ENCODE measurements at regions not wholly inside any gene's neighbourhood (a gene's known extent, or its start where the extent isn't known, plus 50 kb on each side); places are given as distances from the start of the nearest gene placed in this dataset.

DNA sequence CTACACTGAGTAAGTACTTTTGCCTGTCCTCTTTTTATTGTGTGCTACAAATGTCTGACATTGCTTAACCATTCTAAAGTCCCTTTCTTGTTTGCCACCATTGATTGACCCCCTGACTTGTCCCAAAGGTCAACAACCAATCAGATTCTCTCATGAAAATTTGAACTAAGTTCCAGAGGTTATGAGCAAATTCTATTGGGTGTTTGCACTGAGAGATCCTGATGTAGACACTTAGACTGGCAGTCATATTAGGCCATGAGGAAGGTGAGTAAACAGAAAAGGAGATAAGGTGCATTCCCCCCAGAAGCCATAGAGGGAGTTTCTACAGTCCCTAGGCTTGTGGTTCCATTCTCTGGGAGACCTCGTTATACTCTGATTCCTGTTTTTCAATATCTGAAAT is 101.3 kb upstream of the E2F8 start:
- H3K4me1 Mint-ChIP-seq, result peaks cover 5 to 6% (median 5%) of the 10 kb centered on the region in 3 donors
- DNase-seq (no peak), ATAC-seq (replicated peaks in 1 of 4) (no peak)
- Histone ChIP-seq H3K4me3 (ENCODE audit: control insufficient read depth in 1 of 2, extremely low read depth in 1 of 2, low read length in 1 of 2) (no peak overlapping the region), H3K27me3 (replicated peaks in 1 of 2; ENCODE audit: control insufficient read depth in 2 of 2, extremely low read depth in 1 of 2, insufficient read depth in 2 of 2, low read length in 1 of 2) (peaks cover 7 to 34% of the 10 kb centered on the region in 2 experiments), H3K36me3 (ENCODE audit: control insufficient read depth in 2 of 2, extremely low read depth in 1 of 2, insufficient read depth in 1 of 2, low read length in 1 of 2) (no peaks in the 10 kb centered on the region), H3K9me3 (no peaks in the 10 kb centered on the region), H3K27ac (ENCODE audit: low read length) (no peak overlapping the region), H3K4me1 (ENCODE audit: control insufficient read depth in 1 of 2, extremely low read depth in 1 of 2, insufficient read depth in 2 of 2, low read length in 2 of 2) (peaks cover 0 to 7% of the 10 kb centered on the region in 2 experiments)
- no peaks in the 10 kb centered on the region for H3K36me3 Mint-ChIP-seq
- WGBS (ENCODE audit: insufficient coverage), result no CpG with 5 or more reads among the region's 1 CpG
- CTCF ChIA-PET, result no interaction called here
- peaks cover 52 to 66% of the 10 kb centered on the region in 2 donors for H3K27me3 Mint-ChIP-seq
- POLR2A ChIA-PET, result no interaction called here
- no peaks in the 10 kb centered on the region for H3K9me3 Mint-ChIP-seq
- H3K27ac Mint-ChIP-seq, result no peak overlapping the region
- no peak overlapping the region for H3K4me3 Mint-ChIP-seq

DNA sequence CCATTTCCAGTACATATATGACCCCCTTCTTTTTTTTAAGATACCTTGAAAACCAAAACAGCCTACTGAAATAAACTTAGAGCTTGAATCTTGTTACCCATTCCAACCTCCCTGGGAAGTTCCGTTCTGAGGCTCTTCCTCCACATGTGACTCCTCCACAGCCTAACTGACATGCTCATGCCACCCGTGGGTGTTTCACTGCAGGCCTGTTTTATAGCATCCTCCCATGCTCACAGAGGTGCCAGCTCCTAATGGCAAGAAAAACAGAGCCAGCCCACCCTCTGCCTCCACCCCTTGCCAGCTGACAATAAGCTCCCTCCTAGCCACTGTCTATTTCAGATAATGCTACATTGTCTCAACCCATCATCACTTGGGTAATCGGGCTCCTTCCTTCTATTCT is 97.6 kb upstream of the E2F8 start:
- no peaks in the 10 kb centered on the region for H3K36me3 ChIP-seq (ENCODE audit: control insufficient read depth in 2 of 2, extremely low read depth in 1 of 2, insufficient read depth in 1 of 2, low read length in 1 of 2)
- no peak overlapping the region for H3K4me3 Mint-ChIP-seq
- ATAC-seq (replicated peaks in 1 of 4) (no peak), DNase-seq (no peak)
- H3K9me3 Mint-ChIP-seq, result no peaks in the 10 kb centered on the region
- ChIA-PET POLR2A (no interaction called here), CTCF (no interaction called here)
- no peaks in the 10 kb centered on the region for H3K9me3 ChIP-seq
- peaks cover 26 to 53% of the 10 kb centered on the region in 2 donors for H3K27me3 Mint-ChIP-seq
- no peak overlapping the region for H3K27ac ChIP-seq (ENCODE audit: low read length)
- no peak overlapping the region for H3K27ac Mint-ChIP-seq
- peaks cover 0 to 9% (median 0%) of the 10 kb centered on the region in 3 donors for H3K4me1 Mint-ChIP-seq
- peaks cover 0 to 2% of the 10 kb centered on the region in 2 experiments for H3K27me3 ChIP-seq (replicated peaks in 1 of 2; ENCODE audit: control insufficient read depth in 2 of 2, extremely low read depth in 1 of 2, insufficient read depth in 2 of 2, low read length in 1 of 2)
- H3K4me3 ChIP-seq (ENCODE audit: control insufficient read depth in 1 of 2, extremely low read depth in 1 of 2, low read length in 1 of 2), result no peak overlapping the region
- no peaks in the 10 kb centered on the region for H3K4me1 ChIP-seq (ENCODE audit: control insufficient read depth in 1 of 2, extremely low read depth in 1 of 2, insufficient read depth in 2 of 2, low read length in 2 of 2)
- 65% methylated on average over 2 of the region's 3 CpGs for WGBS (ENCODE audit: insufficient coverage)
- no peaks in the 10 kb centered on the region for H3K36me3 Mint-ChIP-seq

DNA sequence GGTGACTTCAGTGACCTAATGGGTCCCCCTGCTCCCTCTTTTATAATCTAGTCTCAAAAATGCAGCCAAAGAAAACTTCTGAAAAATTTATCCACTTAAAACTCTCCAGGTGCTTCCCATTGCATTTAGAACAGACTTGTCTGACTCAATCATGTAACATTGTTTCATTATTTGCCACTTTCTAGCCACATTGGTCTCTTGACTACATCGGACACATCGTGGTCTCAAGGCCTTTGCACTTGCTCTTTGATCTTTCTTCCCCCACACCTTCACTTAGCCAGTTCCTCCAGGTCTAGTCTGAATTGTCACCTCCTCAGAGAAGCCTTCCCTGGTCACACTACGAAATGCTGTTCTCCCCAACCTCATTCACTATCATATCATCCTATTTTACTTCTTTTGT is 97.0 kb upstream of the E2F8 start:
- POLR2A ChIA-PET, result no interaction called here
- no peak overlapping the region for H3K27ac Mint-ChIP-seq
- WGBS (ENCODE audit: insufficient coverage), result 48% methylated on average over 2 of the region's 3 CpGs

DNA sequence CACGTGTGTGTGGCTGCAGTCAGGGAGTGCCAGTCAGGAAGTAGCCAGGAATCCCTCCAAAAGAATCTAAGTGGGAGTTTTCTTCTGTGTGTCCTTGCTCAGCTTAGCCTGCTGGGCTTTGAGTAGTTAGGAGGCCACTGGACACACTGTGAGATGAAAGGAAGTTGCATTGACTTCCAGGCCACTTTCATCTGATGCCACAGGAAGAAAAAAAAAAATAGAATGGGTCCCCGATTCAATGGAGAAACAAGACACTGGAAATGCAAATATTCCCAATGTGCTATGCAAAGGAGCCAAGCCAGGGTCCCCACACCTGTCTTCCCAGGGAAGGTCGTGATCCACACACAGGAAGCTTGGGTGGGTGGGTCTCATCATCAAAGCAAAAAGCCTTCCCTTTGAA is 95.6 kb upstream of the E2F8 start:
- no peak overlapping the region for H3K4me3 ChIP-seq (ENCODE audit: control insufficient read depth in 1 of 2, extremely low read depth in 1 of 2, low read length in 1 of 2)
- peaks cover 0 to 2% of the 10 kb centered on the region in 2 experiments for H3K27me3 ChIP-seq (replicated peaks in 1 of 2; ENCODE audit: control insufficient read depth in 2 of 2, extremely low read depth in 1 of 2, insufficient read depth in 2 of 2, low read length in 1 of 2)
- H3K36me3 Mint-ChIP-seq, result no peaks in the 10 kb centered on the region
- H3K27ac Mint-ChIP-seq, result no peak overlapping the region
- no peaks in the 10 kb centered on the region for H3K9me3 ChIP-seq
- H3K27me3 Mint-ChIP-seq, result peaks cover 18 to 50% of the 10 kb centered on the region in 2 donors
- no peak for DNase-seq
- H3K4me3 Mint-ChIP-seq, result no peak overlapping the region
- H3K4me1 ChIP-seq (ENCODE audit: control insufficient read depth in 1 of 2, extremely low read depth in 1 of 2, insufficient read depth in 2 of 2, low read length in 2 of 2), result no peaks in the 10 kb centered on the region
- H3K9me3 Mint-ChIP-seq, result no peaks in the 10 kb centered on the region
- ATAC-seq (replicated peaks in 1 of 4), result no peak
- no peaks in the 10 kb centered on the region for H3K36me3 ChIP-seq (ENCODE audit: control insufficient read depth in 2 of 2, extremely low read depth in 1 of 2, insufficient read depth in 1 of 2, low read length in 1 of 2)
- peaks cover 0 to 9% (median 0%) of the 10 kb centered on the region in 3 donors for H3K4me1 Mint-ChIP-seq
- CTCF ChIA-PET, result no interaction called here
- WGBS (ENCODE audit: insufficient coverage), result no CpG with 5 or more reads among the region's 3 CpGs
- POLR2A ChIA-PET, result no interaction called here
- no peak overlapping the region for H3K27ac ChIP-seq (ENCODE audit: low read length)

More for the DNA sequence above, 97.0 kb upstream of the E2F8 start:
- H3K4me1 Mint-ChIP-seq, result peaks cover 0 to 9% (median 0%) of the 10 kb centered on the region in 3 donors
- Histone ChIP-seq H3K27me3 (replicated peaks in 1 of 2; ENCODE audit: control insufficient read depth in 2 of 2, extremely low read depth in 1 of 2, insufficient read depth in 2 of 2, low read length in 1 of 2) (peaks cover 0 to 2% of the 10 kb centered on the region in 2 experiments), H3K36me3 (ENCODE audit: control insufficient read depth in 2 of 2, extremely low read depth in 1 of 2, insufficient read depth in 1 of 2, low read length in 1 of 2) (no peaks in the 10 kb centered on the region), H3K27ac (ENCODE audit: low read length) (no peak overlapping the region), H3K9me3 (no peaks in the 10 kb centered on the region), H3K4me1 (ENCODE audit: control insufficient read depth in 1 of 2, extremely low read depth in 1 of 2, insufficient read depth in 2 of 2, low read length in 2 of 2) (no peaks in the 10 kb centered on the region), H3K4me3 (ENCODE audit: control insufficient read depth in 1 of 2, extremely low read depth in 1 of 2, low read length in 1 of 2) (no peak overlapping the region)
- ATAC-seq (replicated peaks in 1 of 4), result no peak
- CTCF ChIA-PET, result no interaction called here
- no peak overlapping the region for H3K4me3 Mint-ChIP-seq
- DNase-seq, result no peak
- no peaks in the 10 kb centered on the region for H3K36me3 Mint-ChIP-seq
- no peaks in the 10 kb centered on the region for H3K9me3 Mint-ChIP-seq
- peaks cover 23 to 53% of the 10 kb centered on the region in 2 donors for H3K27me3 Mint-ChIP-seq

DNA sequence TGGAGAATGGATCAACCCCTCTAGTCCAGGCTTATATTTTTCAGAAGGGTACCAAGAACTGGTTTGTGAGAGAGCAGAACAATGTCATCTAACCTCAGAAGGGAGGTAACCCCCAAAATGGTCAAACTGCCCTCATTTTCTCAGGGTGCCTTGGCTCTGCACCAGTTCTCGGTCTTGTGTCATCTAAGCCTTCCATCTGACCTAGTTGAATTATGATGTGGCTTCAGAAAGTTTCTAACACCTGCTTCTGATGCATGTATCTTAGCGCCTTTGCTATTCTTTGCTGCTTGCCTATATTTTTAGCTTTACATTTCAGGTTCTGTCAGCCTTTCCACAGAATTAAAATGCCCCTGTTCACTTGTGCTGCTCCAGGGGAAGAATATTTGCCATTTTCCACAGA is 91.7 kb upstream of the E2F8 start:
- no peak overlapping the region for H3K27ac Mint-ChIP-seq
- ChIA-PET CTCF (no interaction called here), POLR2A (no interaction called here)
- no peak for ATAC-seq (replicated peaks in 1 of 4)
- Histone ChIP-seq H3K4me1 (ENCODE audit: control insufficient read depth in 1 of 2, extremely low read depth in 1 of 2, insufficient read depth in 2 of 2, low read length in 2 of 2) (no peaks in the 10 kb centered on the region), H3K27ac (ENCODE audit: low read length) (no peak overlapping the region), H3K4me3 (ENCODE audit: control insufficient read depth in 1 of 2, extremely low read depth in 1 of 2, low read length in 1 of 2) (no peak overlapping the region), H3K27me3 (replicated peaks in 1 of 2; ENCODE audit: control insufficient read depth in 2 of 2, extremely low read depth in 1 of 2, insufficient read depth in 2 of 2, low read length in 1 of 2) (peaks cover 2 to 5% of the 10 kb centered on the region in 2 experiments), H3K36me3 (ENCODE audit: control insufficient read depth in 2 of 2, extremely low read depth in 1 of 2, insufficient read depth in 1 of 2, low read length in 1 of 2) (no peaks in the 10 kb centered on the region), H3K9me3 (no peaks in the 10 kb centered on the region)
- WGBS (ENCODE audit: insufficient coverage), result 70% methylated on average over 1 of the region's 2 CpGs
- no peak for DNase-seq
- peaks cover 0 to 9% (median 0%) of the 10 kb centered on the region in 3 donors for H3K4me1 Mint-ChIP-seq
- no peaks in the 10 kb centered on the region for H3K36me3 Mint-ChIP-seq
- no peaks in the 10 kb centered on the region for H3K9me3 Mint-ChIP-seq
- no peak overlapping the region for H3K4me3 Mint-ChIP-seq
- peaks cover 16 to 32% of the 10 kb centered on the region in 2 donors for H3K27me3 Mint-ChIP-seq

DNA sequence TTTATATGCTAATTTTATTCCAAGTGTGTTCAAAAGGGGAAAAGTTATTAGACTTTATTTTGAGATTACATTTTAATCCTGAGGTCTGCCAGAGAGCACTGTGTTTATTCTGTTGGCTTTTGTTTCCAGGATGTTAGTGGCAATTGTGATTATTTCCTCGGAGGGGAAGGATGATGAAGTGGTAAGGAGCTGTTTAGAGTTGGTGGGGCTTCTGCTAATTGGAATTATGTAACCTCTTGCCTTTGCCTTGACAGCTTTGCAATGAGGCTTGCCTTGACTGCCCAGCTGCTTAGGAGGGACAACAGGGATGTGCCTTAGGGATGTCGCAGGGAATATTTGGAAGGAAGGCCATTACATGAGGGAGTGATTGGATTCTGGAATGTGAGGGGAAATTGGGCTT is 89.7 kb upstream of the E2F8 start:
- POLR2A ChIA-PET, result no interaction called here
- Histone ChIP-seq H3K4me3 (ENCODE audit: control insufficient read depth in 1 of 2, extremely low read depth in 1 of 2, low read length in 1 of 2) (no peak overlapping the region), H3K27ac (ENCODE audit: low read length) (no peak overlapping the region), H3K4me1 (ENCODE audit: control insufficient read depth in 1 of 2, extremely low read depth in 1 of 2, insufficient read depth in 2 of 2, low read length in 2 of 2) (no peaks in the 10 kb centered on the region), H3K9me3 (no peaks in the 10 kb centered on the region), H3K36me3 (ENCODE audit: control insufficient read depth in 2 of 2, extremely low read depth in 1 of 2, insufficient read depth in 1 of 2, low read length in 1 of 2) (no peaks in the 10 kb centered on the region), H3K27me3 (replicated peaks in 1 of 2; ENCODE audit: control insufficient read depth in 2 of 2, extremely low read depth in 1 of 2, insufficient read depth in 2 of 2, low read length in 1 of 2) (peaks cover 2 to 5% of the 10 kb centered on the region in 2 experiments)
- Mint-ChIP-seq H3K9me3 (no peaks in the 10 kb centered on the region), H3K4me3 (no peak overlapping the region), H3K36me3 (no peaks in the 10 kb centered on the region), H3K27ac (no peak overlapping the region), H3K4me1 (no peaks in the 10 kb centered on the region), H3K27me3 (peaks cover 16 to 29% of the 10 kb centered on the region in 2 donors)
- WGBS (ENCODE audit: insufficient coverage), result 0% methylated on average over 2 of the region's 2 CpGs
- CTCF ChIA-PET, result no interaction called here
- no peak for ATAC-seq (replicated peaks in 1 of 4)
- no peak for DNase-seq

DNA sequence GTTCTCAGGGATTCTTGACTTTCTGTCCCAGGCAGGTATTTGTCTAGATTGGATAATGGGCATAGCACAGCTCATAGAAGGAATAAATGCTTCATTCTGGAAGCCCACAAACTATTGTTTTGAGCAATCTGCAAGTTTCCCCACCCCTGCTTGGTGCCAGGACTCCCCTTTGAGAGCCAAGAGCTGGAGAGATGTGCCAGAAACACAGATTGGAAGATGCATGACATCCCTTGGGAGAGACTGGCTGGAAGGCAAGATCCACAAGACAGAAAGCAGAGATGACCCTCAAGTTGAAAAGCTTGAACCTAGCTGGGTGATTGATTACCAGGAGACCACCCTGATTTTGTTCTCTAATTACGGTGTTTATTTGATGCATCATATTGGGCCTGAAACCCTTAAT is 89.2 kb upstream of the E2F8 start:
- Mint-ChIP-seq H3K4me1 (no peaks in the 10 kb centered on the region), H3K4me3 (no peak overlapping the region), H3K27ac (no peak overlapping the region), H3K36me3 (no peaks in the 10 kb centered on the region), H3K9me3 (no peaks in the 10 kb centered on the region), H3K27me3 (peaks cover 16 to 29% of the 10 kb centered on the region in 2 donors)
- Histone ChIP-seq H3K9me3 (no peaks in the 10 kb centered on the region), H3K4me1 (ENCODE audit: control insufficient read depth in 1 of 2, extremely low read depth in 1 of 2, insufficient read depth in 2 of 2, low read length in 2 of 2) (no peaks in the 10 kb centered on the region), H3K36me3 (ENCODE audit: control insufficient read depth in 2 of 2, extremely low read depth in 1 of 2, insufficient read depth in 1 of 2, low read length in 1 of 2) (no peaks in the 10 kb centered on the region), H3K4me3 (ENCODE audit: control insufficient read depth in 1 of 2, extremely low read depth in 1 of 2, low read length in 1 of 2) (no peak overlapping the region), H3K27me3 (replicated peaks in 1 of 2; ENCODE audit: control insufficient read depth in 2 of 2, extremely low read depth in 1 of 2, insufficient read depth in 2 of 2, low read length in 1 of 2) (peaks cover 2 to 5% of the 10 kb centered on the region in 2 experiments), H3K27ac (ENCODE audit: low read length) (no peak overlapping the region)
- ChIA-PET POLR2A (no interaction called here), CTCF (no interaction called here)
- DNase-seq (no peak), ATAC-seq (replicated peaks in 1 of 4) (no peak)
- no CpG with 5 or more reads among the region's 1 CpG for WGBS (ENCODE audit: insufficient coverage)
